ENCODE measurements at regions not wholly inside any gene's neighbourhood (a gene's known extent, or its start where the extent isn't known, plus 50 kb on each side); places are given as distances from the start of the nearest gene placed in this dataset.

GRCh38 chr12:67881565-67881964 lies 107.7 kb upstream of the IFNG-AS1 start:
- no peak for TF ChIP-seq ZFX (IDR thresholded peaks at IDR 0.05; ENCODE audit: borderline replicate concordance)
- no peak for TF ChIP-seq CTCF (IDR thresholded peaks at IDR 0.05)
- no peak overlapping the region for H3K27ac ChIP-seq

GRCh38 chr12:67884596-67884995 lies 104.7 kb upstream of the IFNG-AS1 start:
- H3K27ac ChIP-seq: no peak overlapping the region
- TF ChIP-seq ZFX (IDR thresholded peaks at IDR 0.05; ENCODE audit: borderline replicate concordance) (no peak), CTCF (IDR thresholded peaks at IDR 0.05) (no peak)

- H3K27ac ChIP-seq: no peak overlapping the region
- no peak for TF ChIP-seq ZFX (IDR thresholded peaks at IDR 0.05; ENCODE audit: borderline replicate concordance)
- no peak for TF ChIP-seq CTCF (IDR thresholded peaks at IDR 0.05)
Measured at GRCh38 chr12:67885375-67886169, 103.7 kb upstream of the IFNG-AS1 start.

GRCh38 chr12:67887065-67887464 lies 102.2 kb upstream of the IFNG-AS1 start:
- H3K27ac ChIP-seq: no peak overlapping the region
- no peak for TF ChIP-seq ZFX (IDR thresholded peaks at IDR 0.05; ENCODE audit: borderline replicate concordance)
- TF ChIP-seq CTCF (IDR thresholded peaks at IDR 0.05): no peak

- TF ChIP-seq ZFX (IDR thresholded peaks at IDR 0.05; ENCODE audit: borderline replicate concordance): no peak
- TF ChIP-seq CTCF (IDR thresholded peaks at IDR 0.05): no peak
- H3K27ac ChIP-seq: no peak overlapping the region
Measured at GRCh38 chr12:67889931-67890330, 99.3 kb upstream of the IFNG-AS1 start.

GRCh38 chr12:67890726-67891258 lies 98.5 kb upstream of the IFNG-AS1 start:
- H3K27ac ChIP-seq: no peak overlapping the region
- TF ChIP-seq ZFX (IDR thresholded peaks at IDR 0.05; ENCODE audit: borderline replicate concordance) (no peak), CTCF (IDR thresholded peaks at IDR 0.05) (no peak)

- no peak overlapping the region for H3K27ac ChIP-seq
- no peak for TF ChIP-seq CTCF (IDR thresholded peaks at IDR 0.05)
- no peak for TF ChIP-seq ZFX (IDR thresholded peaks at IDR 0.05; ENCODE audit: borderline replicate concordance)
Measured at GRCh38 chr12:67891596-67891995, 97.7 kb upstream of the IFNG-AS1 start.

Measured in 22Rv1 (cell line).